ENCODE measurements at regions not wholly inside any gene's neighbourhood (a gene's known extent, or its start where the extent isn't known, plus 50 kb on each side); places are given as distances from the start of the nearest gene placed in this dataset.

DNA sequence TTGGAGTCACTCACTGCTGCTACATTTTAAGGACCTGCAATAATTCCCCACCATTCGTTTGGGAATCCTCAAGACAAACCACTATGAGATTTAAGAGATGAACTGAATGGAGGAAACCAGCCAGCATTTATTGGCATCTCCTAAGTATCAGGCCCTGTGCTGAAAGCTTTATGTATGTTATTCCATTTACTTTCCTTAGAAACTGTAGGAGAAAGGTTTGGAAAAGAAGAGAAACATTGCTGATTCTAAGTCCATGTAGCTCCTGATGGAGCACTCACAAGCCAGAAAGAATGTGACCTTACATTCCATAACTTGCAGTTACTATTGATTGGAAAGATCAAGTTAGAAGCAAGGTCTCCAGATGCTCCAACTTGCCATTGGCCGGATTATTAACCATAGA lies 267.4 kb downstream of the GAS1 start:
- TF ChIP-seq, protein P1, sequence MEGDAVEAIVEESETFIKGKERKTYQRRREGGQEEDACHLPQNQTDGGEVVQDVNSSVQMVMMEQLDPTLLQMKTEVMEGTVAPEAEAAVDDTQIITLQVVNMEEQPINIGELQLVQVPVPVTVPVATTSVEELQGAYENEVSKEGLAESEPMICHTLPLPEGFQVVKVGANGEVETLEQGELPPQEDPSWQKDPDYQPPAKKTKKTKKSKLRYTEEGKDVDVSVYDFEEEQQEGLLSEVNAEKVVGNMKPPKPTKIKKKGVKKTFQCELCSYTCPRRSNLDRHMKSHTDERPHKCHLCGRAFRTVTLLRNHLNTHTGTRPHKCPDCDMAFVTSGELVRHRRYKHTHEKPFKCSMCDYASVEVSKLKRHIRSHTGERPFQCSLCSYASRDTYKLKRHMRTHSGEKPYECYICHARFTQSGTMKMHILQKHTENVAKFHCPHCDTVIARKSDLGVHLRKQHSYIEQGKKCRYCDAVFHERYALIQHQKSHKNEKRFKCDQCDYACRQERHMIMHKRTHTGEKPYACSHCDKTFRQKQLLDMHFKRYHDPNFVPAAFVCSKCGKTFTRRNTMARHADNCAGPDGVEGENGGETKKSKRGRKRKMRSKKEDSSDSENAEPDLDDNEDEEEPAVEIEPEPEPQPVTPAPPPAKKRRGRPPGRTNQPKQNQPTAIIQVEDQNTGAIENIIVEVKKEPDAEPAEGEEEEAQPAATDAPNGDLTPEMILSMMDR (IDR thresholded peaks at IDR 0.05; ENCODE audit: extremely low read depth, missing control alignments) = no peak
- DNase-seq (ENCODE audit: low spot score) = no peak

DNA sequence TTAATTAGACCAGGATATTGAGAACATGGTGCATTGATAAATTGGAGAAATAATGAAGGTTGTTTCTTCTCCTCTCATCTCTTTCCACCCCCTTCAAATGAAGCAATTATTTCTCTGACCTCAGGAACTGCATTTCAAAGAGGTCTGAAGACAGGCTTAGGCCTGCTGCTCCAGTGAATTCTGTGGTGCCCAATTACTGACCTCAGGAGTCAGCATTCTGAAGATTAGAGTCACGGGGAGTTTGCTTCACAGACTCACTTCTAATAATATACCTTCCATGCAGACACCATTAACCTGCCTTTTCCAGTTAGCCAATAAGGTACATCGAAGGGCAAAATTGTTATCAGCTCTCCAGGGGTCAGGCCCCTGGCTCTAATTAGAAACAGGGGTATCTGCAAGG lies 270.9 kb downstream of the GAS1 start:
- TF ChIP-seq, protein P1 (IDR thresholded peaks at IDR 0.05; ENCODE audit: extremely low read depth, missing control alignments) = no peak
- DNase-seq (ENCODE audit: low spot score) = no peak

DNA sequence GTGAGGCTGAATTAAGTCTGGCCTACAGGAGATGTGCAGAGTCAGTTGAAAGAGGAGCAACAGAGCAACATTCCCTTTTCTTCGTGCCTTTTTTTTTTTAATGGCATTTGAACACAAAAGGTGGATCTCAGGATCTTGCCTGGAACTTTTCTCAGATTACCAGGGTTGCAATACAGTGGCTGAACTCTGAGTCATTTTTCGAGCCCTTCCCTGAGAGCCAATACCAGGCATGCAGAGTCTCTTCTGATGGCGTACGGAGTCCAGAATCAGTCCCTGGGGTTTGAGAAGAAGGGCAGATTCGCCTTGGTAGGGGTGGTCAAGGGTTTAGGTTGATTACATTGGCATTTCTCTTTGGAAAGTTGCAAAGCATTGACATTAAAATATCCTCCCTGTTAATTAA lies 271.5 kb downstream of the GAS1 start:
- TF ChIP-seq, protein P1 (IDR thresholded peaks at IDR 0.05; ENCODE audit: extremely low read depth, missing control alignments) = no peak
- no peak for DNase-seq (ENCODE audit: low spot score)

DNA sequence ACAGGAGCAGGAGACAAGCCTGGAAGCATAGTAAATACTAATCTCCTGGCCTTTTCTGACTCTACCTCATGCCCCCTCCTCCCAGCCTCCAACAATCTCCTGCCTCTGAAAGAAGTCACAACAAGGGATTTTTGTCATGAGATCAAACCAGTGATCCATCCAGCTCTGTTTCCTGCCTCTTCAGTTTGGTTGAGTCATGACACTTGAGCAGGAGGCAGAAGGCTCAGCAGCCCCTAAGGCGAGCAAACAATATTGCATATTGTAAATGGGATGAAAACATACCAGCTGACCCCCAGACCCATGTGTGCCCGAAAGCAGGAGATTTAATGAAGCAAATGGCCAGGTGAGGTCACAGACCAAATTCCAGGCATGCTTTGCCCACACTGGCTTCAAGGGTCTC lies 272.8 kb downstream of the GAS1 start:
- TF ChIP-seq, protein P1 (IDR thresholded peaks at IDR 0.05; ENCODE audit: extremely low read depth, missing control alignments) = no peak
- DNase-seq (ENCODE audit: low spot score) = no peak

DNA sequence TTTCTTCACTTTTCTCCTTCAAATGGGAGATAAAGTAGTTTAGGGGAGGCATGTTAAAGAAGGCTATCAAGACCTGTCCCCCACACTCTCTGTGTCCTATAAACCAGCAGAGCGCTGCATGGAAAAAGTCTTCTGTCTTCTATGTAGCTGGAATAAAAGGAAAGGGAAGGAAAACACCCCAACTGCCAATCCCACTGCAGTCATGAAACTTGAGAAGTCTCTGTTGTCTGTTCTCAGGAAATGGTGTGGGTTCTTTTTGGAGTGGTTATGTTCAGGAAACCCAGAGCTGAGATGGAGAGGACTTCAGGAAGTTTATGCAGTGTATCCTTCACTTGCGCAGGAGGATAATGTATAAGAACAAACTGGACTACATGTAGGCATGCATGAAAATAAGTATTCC lies 274.3 kb downstream of the GAS1 start:
- no peak for DNase-seq (ENCODE audit: low spot score)
- TF ChIP-seq, protein P1 (IDR thresholded peaks at IDR 0.05; ENCODE audit: extremely low read depth, missing control alignments) = no peak

DNA sequence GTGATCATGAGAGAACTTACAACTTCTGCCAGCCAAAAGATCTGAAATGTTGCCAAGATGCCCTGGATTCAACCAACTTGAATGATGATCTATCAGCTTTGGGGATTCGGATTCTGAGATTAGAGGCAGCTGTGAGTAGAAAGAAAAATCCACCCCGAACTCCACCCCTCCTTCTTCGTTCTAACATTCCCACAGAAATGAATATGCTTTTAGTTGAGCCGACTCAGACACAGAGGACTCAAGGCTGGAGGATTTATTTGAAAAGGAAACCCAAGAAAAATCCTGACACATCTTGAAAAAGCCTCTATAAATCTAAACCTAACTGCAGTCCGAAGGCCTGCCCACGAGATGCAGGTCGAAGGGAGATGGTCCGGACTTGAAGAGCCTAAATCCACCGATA lies 275.0 kb downstream of the GAS1 start:
- TF ChIP-seq, protein P1 (IDR thresholded peaks at IDR 0.05; ENCODE audit: extremely low read depth, missing control alignments) = no peak
- DNase-seq (ENCODE audit: low spot score) = no peak

DNA sequence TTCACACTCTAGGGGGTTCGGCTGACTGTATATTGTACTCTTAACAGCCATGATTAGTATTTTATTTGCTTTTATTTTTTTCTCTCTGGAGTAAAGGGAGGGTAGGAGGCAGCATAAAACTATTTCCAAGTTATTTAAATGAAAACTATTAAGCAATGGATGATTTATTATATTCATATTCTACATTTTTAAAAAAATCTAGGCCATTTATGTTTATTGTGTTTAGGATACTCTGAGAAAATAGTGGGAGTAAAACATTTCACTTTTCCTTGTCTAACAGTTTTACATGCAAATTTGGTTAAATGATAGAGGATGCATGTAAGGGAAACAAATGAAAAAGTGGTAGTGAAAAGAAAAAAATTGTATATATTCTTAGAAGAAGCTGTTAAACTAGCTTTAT lies 276.3 kb downstream of the GAS1 start:
- DNase-seq (ENCODE audit: low spot score) = no peak
- TF ChIP-seq, protein P1 (IDR thresholded peaks at IDR 0.05; ENCODE audit: extremely low read depth, missing control alignments) = no peak

Data from GM20000 (cell line).